HCT116 (cell line): ENCODE measurements at regions not wholly inside any gene's neighbourhood (a gene's known extent, or its start where the extent isn't known, plus 50 kb on each side); places are given as distances from the start of the nearest gene placed in this dataset.

Source experiments
- ATF3 ChIP-seq: IDR thresholded peaks from 2 replicates; pipeline ENCODE4 v1.6.1; 2012
- CTCF ChIP-seq, 3 experiments: fragments of 200-600 bp in 1 of 3; sonication (generic) in 1 of 3; IDR thresholded peaks in 2 of 3; conservative IDR thresholded peaks in 1 of 3; 2 replicates each; pipeline ENCODE4 v1.5.1; 2012 to 2017; ENCODE audit warnings: low read depth in 2 of 3, low read length in 2 of 3, antibody characterized with exemption in 1 of 3, borderline replicate concordance in 1 of 3, control low read depth in 1 of 3, mild to moderate bottlenecking in 1 of 3, mixed read lengths in 1 of 3, mixed run types in 1 of 3, moderate library complexity in 1 of 3; ENCODE audit not compliant: insufficient read depth in 1 of 3
- EZH2 ChIP-seq: fragments of 200-600 bp; sonication (generic); IDR thresholded peaks from 2 replicates; pipeline ENCODE4 v1.6.1; 2017; ENCODE audit warnings: antibody characterized with exemption, mixed run types
- POLR2A ChIP-seq: IDR thresholded peaks from 2 replicates; pipeline ENCODE4 v1.7.0; 2011; ENCODE audit warnings: borderline replicate concordance; ENCODE audit not compliant: insufficient read depth, insufficient read length; ENCODE audit errors: extremely low read depth
- POLR2AphosphoS5 ChIP-seq: IDR thresholded peaks from 2 replicates; pipeline ENCODE4 v1.6.1; 2011; ENCODE audit warnings: mild to moderate bottlenecking, low read depth, low read length, moderate library complexity

DNA sequence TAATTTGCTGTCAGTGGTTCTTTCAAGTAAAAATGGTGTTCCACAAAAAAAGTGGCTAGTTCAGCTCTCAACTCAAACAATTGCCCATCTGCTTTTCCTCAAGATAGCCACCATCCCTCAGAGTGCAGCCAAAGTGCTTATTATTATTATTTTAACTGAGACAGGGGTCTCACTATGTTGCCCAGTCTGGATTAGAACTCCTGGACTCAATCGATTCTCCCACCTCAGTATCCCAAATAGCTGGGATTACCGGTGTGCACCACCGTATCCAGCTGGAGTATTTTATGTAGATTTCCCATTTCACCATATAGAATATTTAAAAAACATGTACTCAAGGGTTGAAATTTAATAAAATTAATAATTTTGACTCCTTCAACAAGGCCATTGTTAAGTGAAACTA is 62.1 kb upstream of the USP9X start:
- TF ChIP-seq POLR2A: no peak
- no peak for TF ChIP-seq CTCF (IDR thresholded peaks at IDR 0.05 in 2 of 3, conservative IDR thresholded peaks at IDR 0.05 in 1 of 3; ENCODE audit: borderline replicate concordance in 1 of 3, insufficient read depth in 1 of 3, low read depth in 2 of 3, low read length in 2 of 3)
- no peak for TF ChIP-seq POLR2AphosphoS5
- TF ChIP-seq EZH2: no peak
- TF ChIP-seq ATF3: no peak
